GM19239 (cell line): ENCODE measurements at regions not wholly inside any gene's neighbourhood (a gene's known extent, or its start where the extent isn't known, plus 50 kb on each side); places are given as distances from the start of the nearest gene placed in this dataset.

Experiments
- DNase-seq: peaks from one replicate; pipeline ENCODE4 v3.0.0; 2011; ENCODE audit warnings: low spot score; ENCODE audit not compliant: insufficient read length
- FAIRE-seq: peaks from 2 replicates; lab custom pipeline; 2011; peaks lifted over from hg19 to GRCh38; lab: Jason Lieb, UNC

DNA sequence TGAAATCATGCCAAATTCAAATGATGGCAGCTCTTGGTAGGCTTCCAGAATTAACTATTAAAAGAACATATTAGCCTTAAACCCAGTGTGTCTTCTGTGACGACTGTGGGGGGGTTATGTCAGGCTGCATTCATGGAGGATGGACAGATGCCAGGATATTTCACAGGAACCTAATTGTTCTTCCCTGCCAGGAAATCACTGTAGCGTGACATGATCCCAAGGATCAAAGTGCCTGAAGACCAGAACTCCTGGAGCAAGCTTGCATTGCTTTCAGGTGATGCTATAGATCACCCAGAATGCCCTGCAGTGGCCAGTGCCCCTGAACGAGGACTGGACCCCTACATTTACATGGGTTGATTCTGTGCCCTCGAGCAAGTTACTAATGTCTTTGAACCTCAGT is 1093.0 kb upstream of the TENM3 start:
- DNase-seq = no peak
- FAIRE-seq = no peak

DNA sequence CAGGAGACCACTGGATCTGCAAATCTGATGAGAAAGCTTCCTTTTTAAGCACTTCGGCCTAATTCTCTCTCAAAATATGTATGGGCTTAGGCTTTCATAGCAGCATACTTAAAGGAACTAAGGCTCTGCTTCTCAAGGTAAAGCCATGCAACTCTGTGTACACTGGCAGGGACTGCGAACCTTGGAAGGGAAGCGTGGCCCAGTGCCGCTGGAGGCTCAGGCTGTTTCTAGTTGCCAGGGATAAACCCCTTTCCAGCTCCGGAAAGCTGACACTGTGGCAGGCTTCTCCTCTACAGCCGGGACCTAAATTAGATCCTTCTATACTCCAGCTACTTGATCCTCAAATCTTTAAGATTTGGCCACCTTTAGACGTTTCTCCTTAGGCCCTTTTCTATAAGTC is 1091.3 kb upstream of the TENM3 start:
- DNase-seq = no peak
- no peak for FAIRE-seq

- DNase-seq (no peak), FAIRE-seq (no peak)
Measured at GRCh38 chr4:181157647-181158046, 1085.6 kb upstream of the TENM3 start.

DNA sequence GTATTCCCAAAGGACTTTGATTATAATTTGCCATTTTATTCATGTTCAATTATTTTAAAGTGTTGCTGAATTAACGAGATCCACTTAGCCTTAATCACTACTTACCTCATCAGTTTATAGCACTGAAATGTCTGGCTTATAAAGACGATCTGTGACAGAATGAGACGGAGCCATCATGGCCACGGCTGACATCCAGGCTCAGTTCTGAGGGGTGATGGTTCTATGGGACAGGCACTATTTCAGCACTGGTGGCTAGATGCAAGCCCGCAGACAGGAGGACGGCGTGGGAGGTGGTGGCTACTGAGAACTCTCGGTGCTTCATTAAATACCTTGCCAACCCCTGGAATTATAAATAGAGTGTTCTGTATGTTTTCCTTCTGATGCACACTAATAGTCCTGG is 1084.2 kb upstream of the TENM3 start:
- DNase-seq = no peak
- FAIRE-seq = no peak

GRCh38 chr4:181161669-181162068 is 1081.5 kb upstream of the TENM3 start:
- FAIRE-seq = no peak
- DNase-seq = no peak

GRCh38 chr4:181162266-181162665 is 1080.9 kb upstream of the TENM3 start:
- FAIRE-seq (no peak), DNase-seq (no peak)

- DNase-seq (no peak), FAIRE-seq (no peak)
Measured at GRCh38 chr4:181162676-181163075, 1080.5 kb upstream of the TENM3 start.

DNA sequence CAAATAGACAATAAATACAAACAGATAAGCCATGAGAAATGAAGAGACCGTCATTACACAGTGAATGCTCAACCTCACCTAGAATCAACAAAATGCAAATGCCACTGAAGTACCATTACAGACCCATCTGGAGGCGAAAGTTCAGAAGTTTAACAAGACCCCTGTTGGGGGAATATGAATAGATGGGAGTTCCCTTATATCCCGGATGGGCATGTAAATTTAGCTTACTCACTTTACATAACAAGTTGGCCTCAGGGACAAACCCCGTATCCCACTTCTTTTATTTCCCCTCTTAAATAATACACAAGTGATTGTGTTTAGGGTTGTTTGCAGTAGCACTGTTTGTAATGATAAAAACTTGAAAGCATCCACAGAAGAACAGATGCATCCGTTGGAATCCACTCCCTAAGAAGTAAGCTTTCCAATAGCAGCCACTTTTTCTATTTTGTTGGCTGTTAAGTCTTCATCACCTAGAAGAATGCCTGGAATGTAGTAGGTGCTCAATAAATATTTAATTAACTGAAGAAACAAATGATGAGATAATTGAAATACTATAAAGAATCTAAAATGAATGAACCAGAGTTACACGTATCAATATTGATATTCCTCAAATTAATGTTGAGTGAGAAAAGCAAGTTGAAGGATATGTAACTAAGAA is 1076.3 kb upstream of the TENM3 start:
- FAIRE-seq = no peak
- no peak for DNase-seq

DNA sequence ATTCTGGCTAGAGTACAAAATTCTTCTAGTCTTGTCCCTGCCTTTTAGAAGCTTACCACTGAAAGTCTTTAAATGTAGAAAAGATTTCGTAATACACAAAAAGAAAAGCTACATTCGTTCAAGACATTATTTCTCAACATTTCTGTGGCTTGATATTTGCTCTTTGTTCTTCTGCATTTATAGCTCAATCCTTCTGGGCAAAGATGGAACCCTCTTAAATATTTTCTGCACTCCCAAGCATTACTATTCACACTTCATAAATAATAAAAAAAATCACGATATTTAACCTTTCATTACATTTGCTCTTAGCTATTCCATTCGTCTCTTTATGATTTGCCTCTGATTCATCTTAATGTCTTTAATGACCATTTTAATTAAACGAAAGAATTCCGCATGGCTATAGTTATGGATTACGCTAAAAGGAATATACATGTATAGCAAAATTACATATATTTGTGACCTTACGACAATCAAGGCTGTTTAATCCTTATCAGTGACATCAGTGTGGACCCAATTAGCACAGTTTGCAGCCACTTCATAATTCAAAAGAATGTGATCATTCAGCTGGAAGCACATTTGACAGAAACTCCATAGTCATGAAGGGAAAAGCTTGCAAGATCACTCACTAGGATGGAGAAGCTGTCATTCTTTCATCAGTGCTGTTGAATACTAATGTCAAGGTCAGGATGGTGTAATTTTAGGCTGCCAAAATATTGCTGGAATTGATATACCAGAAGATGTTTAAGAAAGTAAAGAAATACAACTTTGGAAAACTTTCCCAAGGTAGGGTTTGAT is 1075.0 kb upstream of the TENM3 start:
- DNase-seq (no peak), FAIRE-seq (no peak)

DNA sequence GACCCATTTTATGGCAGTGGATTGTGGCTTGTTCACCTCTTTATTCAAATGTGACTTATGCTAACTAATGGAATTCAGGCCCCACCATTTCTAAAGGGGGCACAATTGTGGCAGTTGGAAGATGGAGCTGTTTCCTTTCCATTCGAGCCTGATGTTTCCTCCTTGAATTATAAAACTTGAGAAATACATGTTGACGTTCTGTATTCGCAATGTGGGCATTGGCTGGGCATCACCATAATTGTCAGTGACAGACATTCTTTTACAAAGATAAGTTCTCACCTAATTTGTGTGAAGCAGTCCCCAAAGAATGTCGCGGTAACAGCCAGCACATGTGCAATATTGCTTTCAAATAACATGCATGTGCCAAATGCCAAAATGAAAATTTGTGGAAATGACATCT is 1070.2 kb upstream of the TENM3 start:
- FAIRE-seq (no peak), DNase-seq (no peak)

- FAIRE-seq (no peak), DNase-seq (no peak)
Measured at GRCh38 chr4:181176306-181176705, 1066.9 kb upstream of the TENM3 start.

GRCh38 chr4:181181331-181181730 is 1061.9 kb upstream of the TENM3 start:
- DNase-seq (no peak), FAIRE-seq (no peak)

DNA sequence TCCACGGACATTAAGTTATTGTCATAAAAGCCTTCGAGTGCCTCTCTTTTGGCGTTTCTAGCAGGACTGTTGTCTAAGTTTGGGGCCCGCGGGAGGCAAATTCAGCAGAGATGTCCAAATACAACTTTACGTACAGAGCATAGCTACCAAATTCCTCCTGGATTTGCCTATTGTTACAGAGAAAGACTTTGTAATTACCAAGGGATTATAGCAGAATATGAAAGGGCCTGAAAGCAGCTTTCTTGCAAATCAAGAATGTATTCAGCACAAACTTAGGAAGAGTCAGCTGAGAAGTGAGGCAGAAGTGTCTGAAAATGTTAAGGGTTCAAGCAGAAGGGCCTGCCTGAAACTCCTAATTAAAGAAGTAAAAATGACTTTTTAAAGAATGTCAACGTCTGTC is 1053.5 kb upstream of the TENM3 start:
- DNase-seq (no peak), FAIRE-seq (no peak)

DNA sequence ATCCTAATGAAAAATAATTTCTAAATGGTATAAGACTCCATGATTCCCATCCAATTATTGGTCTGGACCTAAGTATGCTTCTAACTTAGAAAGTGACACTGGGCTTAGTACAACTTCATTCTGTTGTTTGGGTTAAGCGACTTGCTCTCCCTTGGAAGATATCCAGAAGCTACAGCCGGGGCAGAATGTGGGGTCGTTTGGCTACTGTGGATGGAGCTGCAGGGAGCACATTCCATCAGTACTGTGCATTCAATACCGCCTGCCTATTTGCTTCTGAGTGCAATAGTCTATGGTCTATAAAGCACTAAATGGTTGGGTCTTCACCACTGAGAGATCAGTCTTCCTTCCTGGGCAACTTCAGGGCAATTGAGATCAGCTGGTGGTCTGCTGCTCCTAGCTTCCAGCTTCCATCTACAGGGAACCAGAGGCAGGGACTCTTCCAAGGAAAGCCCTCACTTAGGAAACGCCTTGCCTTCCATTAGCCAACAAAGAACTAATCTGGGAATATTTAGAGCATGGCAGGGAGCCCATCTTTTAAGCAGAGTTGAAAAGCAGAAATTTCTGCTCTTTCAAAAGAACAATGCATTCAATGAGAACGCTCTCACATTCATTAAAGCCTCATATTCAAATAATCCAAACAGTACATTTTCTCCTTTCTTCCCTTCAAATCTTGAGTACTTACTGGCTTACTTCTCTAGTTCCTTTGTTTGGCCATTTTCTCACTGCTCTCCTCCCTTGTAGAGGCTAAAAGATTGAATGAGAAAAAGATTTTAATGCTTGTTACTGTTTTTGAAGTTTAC is 1049.9 kb upstream of the TENM3 start:
- no peak for DNase-seq
- FAIRE-seq = no peak

GRCh38 chr4:181194096-181194495 is 1049.1 kb upstream of the TENM3 start:
- no peak for FAIRE-seq
- no peak for DNase-seq

DNA sequence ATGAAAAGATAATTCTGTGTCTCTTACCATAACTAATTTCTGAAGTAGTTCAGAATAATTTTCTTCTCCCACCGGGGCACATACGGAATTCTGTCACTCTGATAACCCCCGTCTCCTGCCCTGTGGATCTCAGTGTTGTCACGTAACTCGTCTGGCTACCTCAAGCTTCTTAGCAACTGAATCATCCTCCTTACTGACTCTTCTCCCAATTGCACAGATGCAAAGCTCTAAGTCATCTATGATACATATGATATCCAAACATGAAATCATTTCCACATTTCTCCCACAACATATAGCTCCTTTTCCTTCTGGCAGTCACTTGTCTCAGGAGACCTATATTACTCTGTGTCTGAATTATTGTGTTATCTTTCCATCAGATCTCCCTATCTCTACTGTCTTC is 1043.1 kb upstream of the TENM3 start:
- FAIRE-seq (no peak), DNase-seq (no peak)

GRCh38 chr4:181202240-181202639 is 1041.0 kb upstream of the TENM3 start:
- DNase-seq (no peak), FAIRE-seq (no peak)

DNA sequence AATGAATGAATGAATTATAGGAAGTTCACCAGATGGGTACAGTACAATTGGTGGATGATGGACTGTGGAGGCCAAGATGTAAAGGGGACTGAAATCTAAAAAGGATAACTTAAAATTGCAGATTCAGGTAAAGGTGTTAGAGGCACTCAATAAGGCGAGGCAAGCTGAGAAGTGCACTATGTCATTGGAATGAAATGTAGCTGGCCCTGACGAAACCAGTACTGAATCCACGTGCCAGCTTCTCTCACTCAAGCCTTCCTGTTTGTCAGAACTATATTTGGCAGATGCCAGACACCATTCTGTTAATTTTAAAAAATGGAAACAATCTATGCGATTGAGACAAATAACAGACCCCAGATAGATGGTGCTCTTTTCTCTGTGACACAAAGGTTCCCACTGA is 1039.1 kb upstream of the TENM3 start:
- FAIRE-seq = no peak
- no peak for DNase-seq

GRCh38 chr4:181213551-181213950 is 1029.7 kb upstream of the TENM3 start:
- DNase-seq (no peak), FAIRE-seq (no peak)

DNA sequence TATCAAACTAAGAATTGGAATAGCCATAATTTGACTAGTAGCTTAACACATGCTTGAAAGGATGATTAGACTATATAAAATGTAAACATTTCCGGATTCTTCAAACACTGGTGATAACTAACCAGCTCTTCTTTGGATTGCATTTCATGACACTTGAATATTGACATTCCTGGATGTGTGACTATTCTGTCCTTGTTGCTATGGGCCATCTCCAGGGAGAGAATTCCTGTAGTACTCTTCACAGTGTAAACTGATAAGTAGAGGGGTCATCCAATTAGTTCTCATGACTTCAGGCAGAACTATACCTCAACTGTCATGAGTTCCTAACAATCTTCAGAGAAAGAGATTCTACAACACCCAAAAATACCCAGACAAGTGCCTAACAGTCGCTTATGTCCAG is 1026.7 kb upstream of the TENM3 start:
- FAIRE-seq = no peak
- no peak for DNase-seq

DNA sequence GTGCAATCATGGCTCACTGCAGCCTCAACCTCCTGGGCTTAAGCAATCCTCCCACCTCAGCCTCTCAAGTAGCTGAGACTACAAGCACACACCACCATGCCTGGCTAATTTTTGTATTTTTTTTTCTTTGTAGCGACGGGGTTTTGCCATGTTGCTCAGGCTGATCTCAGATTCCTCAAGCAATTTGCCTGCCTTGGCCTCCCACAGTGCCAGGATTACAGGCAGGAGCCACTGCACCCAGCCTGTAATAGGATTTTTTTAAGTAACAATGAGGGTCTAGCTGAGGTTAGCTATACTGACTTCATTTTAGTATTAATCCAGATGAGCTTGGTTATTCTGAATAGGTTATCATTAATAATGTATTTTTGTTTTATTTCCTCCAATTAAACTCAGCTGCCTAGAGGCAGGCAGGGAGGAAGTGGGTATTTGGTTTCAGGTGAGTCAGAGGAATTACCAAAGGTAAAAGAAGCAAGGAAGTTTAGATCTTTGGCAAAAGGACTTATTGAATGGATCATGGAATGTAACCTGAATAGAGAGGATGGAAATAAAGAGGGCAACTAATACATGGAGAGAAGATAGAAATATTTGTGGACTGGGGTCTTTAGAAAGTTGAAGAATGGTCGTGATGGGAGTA is 1023.3 kb upstream of the TENM3 start:
- FAIRE-seq = no peak
- DNase-seq = no peak
